ENCODE measurements at regions not wholly inside any gene's neighbourhood (a gene's known extent, or its start where the extent isn't known, plus 50 kb on each side); places are given as distances from the start of the nearest gene placed in this dataset.

DNA sequence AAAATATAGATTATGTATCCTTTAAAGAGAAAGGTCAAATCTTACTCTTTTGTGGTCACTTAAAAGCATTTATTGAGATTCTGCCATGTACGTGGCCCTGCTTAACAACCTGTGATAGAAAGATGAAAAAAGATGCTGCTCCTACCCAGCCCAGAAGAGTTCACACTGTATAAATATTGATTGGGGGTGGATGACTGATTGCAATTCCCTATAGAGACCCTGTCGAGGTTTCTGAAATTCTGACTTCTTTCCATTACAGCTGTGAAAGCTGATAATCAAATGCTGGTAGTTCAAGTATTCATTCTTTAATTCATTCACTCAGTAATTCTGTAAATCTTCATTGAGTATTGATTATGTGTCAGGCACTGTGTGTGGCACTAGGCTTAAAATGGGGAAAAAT is 114.1 kb upstream of the CHL1 start:
- DNase-seq (ENCODE audit: low read depth, low spot score) = no peak
- no peak overlapping the region for H3K9ac ChIP-seq (ENCODE audit: insufficient read length, low read depth)
- H3K27me3 ChIP-seq (ENCODE audit: insufficient read depth, insufficient read length) = no peaks in the 10 kb centered on the region
- no peaks in the 10 kb centered on the region for H3K4me1 ChIP-seq (ENCODE audit: insufficient read depth, insufficient read length)
- no peak overlapping the region for H3K4me3 ChIP-seq (ENCODE audit: insufficient read length, low read depth)
- TF ChIP-seq SUZ12 (IDR thresholded peaks at IDR 0.05; ENCODE audit: extremely low read depth, insufficient read depth, insufficient read length) (no peak), ZNF274 (IDR thresholded peaks at IDR 0.05; ENCODE audit: low read depth, low read length) (no peak)
- no peaks in the 10 kb centered on the region for H3K36me3 ChIP-seq (ENCODE audit: insufficient read depth, insufficient read length, low read length)
- H3K9me3 ChIP-seq (ENCODE audit: insufficient read depth, low read length) = no peaks in the 10 kb centered on the region

DNA sequence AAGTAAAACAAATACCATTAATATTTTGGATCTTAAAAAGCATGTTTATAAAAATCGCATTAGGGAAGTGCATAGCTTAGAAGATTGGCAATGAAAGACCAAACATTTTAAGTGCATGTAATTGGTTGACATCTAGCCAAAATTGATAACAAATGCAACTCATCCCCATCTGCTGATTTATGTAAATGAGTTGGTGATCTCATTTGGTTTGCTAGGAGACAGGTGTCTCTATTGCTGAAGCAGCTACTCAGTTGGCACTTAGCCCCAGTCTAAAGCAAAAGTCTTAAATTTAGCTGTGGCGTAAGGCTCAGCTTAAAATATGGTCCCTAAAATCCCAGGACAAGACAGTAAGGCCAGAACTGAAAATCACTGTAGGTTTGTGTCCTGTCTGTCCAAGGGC is 113.5 kb upstream of the CHL1 start:
- Histone ChIP-seq H3K4me1 (ENCODE audit: insufficient read depth, insufficient read length) (no peaks in the 10 kb centered on the region), H3K9me3 (ENCODE audit: insufficient read depth, low read length) (no peaks in the 10 kb centered on the region), H3K4me3 (ENCODE audit: insufficient read length, low read depth) (no peak overlapping the region), H3K36me3 (ENCODE audit: insufficient read depth, insufficient read length, low read length) (no peaks in the 10 kb centered on the region), H3K9ac (ENCODE audit: insufficient read length, low read depth) (no peak overlapping the region), H3K27me3 (ENCODE audit: insufficient read depth, insufficient read length) (no peaks in the 10 kb centered on the region)
- TF ChIP-seq ZNF274 (IDR thresholded peaks at IDR 0.05; ENCODE audit: low read depth, low read length) (no peak), SUZ12 (IDR thresholded peaks at IDR 0.05; ENCODE audit: extremely low read depth, insufficient read depth, insufficient read length) (no peak), YY1 (IDR thresholded peaks at IDR 0.05; ENCODE audit: insufficient read depth, insufficient read length) (no peak)
- no peak for DNase-seq (ENCODE audit: low read depth, low spot score)

DNA sequence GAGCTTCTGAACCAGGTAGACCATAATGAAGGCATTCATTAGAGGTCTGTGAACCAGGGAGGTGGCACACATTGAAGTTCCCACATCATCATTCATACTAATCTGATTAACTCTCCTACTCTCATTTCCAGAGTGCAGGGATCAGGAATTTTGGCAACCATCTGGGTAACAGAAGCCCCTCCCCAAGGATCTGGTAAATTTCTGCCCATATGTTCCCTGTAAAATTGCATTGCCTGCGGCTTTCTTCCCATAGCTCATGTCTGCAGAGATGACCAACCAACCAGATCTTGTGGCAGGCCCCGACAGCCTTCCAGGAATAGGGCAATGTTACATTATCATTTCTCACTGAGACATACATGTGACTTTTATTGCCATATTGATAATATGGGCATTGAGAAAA is 111.4 kb upstream of the CHL1 start:
- Histone ChIP-seq H3K9me3 (ENCODE audit: insufficient read depth, low read length) (no peaks in the 10 kb centered on the region), H3K27me3 (ENCODE audit: insufficient read depth, insufficient read length) (no peaks in the 10 kb centered on the region), H3K36me3 (ENCODE audit: insufficient read depth, insufficient read length, low read length) (no peaks in the 10 kb centered on the region), H3K9ac (ENCODE audit: insufficient read length, low read depth) (no peak overlapping the region), H3K4me3 (ENCODE audit: insufficient read length, low read depth) (no peak overlapping the region), H3K4me1 (ENCODE audit: insufficient read depth, insufficient read length) (no peaks in the 10 kb centered on the region)
- no peak for DNase-seq (ENCODE audit: low read depth, low spot score)
- TF ChIP-seq YY1 (IDR thresholded peaks at IDR 0.05; ENCODE audit: insufficient read depth, insufficient read length) (no peak), ZNF274 (IDR thresholded peaks at IDR 0.05; ENCODE audit: low read depth, low read length) (no peak), SUZ12 (IDR thresholded peaks at IDR 0.05; ENCODE audit: extremely low read depth, insufficient read depth, insufficient read length) (no peak)

DNA sequence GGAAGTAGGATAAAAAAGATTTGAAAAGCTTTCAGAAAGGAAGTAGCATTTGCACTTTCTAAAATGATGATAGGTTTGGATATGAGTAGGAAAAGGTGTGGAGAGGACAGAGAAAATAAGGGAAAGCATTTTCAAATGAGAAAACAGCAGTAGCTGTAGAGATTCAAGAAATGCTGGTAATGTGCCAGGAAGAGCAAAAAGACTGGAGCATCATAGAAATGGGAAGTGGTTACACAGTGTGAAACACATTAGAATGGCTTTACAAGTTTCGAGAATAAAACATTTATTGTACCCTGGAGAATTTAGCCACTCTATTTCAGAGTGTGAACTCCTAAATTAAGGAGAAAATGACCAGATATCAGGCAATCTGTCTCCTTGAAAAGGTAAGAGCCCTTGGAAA is 108.3 kb upstream of the CHL1 start:
- TF ChIP-seq YY1 (IDR thresholded peaks at IDR 0.05; ENCODE audit: insufficient read depth, insufficient read length) (no peak), ZNF274 (IDR thresholded peaks at IDR 0.05; ENCODE audit: low read depth, low read length) (no peak), SUZ12 (IDR thresholded peaks at IDR 0.05; ENCODE audit: extremely low read depth, insufficient read depth, insufficient read length) (no peak)
- H3K4me1 ChIP-seq (ENCODE audit: insufficient read depth, insufficient read length) = no peaks in the 10 kb centered on the region
- no peaks in the 10 kb centered on the region for H3K36me3 ChIP-seq (ENCODE audit: insufficient read depth, insufficient read length, low read length)
- no peaks in the 10 kb centered on the region for H3K9me3 ChIP-seq (ENCODE audit: insufficient read depth, low read length)
- no peak overlapping the region for H3K9ac ChIP-seq (ENCODE audit: insufficient read length, low read depth)
- DNase-seq (ENCODE audit: low read depth, low spot score) = no peak
- no peak overlapping the region for H3K4me3 ChIP-seq (ENCODE audit: insufficient read length, low read depth)
- H3K27me3 ChIP-seq (ENCODE audit: insufficient read depth, insufficient read length) = no peaks in the 10 kb centered on the region

DNA sequence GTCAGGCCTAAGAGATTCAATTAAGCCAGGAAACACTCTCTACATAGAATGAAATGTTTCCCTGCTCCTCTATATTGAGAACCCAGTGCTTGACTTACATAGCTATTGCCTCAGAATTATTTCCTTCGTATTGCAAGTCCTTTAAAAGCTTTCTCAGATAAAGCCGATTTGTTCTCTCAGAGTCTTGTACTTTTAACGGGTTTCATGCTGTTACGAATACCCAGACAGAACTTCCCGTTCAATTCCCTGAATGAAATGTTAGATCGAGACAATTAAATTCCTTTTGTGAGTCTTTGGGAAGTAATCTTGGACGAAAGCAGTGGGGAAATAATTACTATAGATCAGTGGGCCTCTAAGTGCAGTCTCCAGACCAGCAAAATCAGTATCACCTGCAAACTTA is 102.8 kb upstream of the CHL1 start:
- no peak for DNase-seq (ENCODE audit: low read depth, low spot score)
- Histone ChIP-seq H3K9me3 (ENCODE audit: insufficient read depth, low read length) (no peaks in the 10 kb centered on the region), H3K4me1 (ENCODE audit: insufficient read depth, insufficient read length) (no peaks in the 10 kb centered on the region), H3K4me3 (ENCODE audit: insufficient read length, low read depth) (no peak overlapping the region), H3K36me3 (ENCODE audit: insufficient read depth, insufficient read length, low read length) (no peaks in the 10 kb centered on the region), H3K27me3 (ENCODE audit: insufficient read depth, insufficient read length) (no peaks in the 10 kb centered on the region), H3K9ac (ENCODE audit: insufficient read length, low read depth) (no peak overlapping the region)
- TF ChIP-seq ZNF274 (IDR thresholded peaks at IDR 0.05; ENCODE audit: low read depth, low read length) = no peak
- no peak for TF ChIP-seq YY1 (IDR thresholded peaks at IDR 0.05; ENCODE audit: insufficient read depth, insufficient read length)
- TF ChIP-seq SUZ12 (IDR thresholded peaks at IDR 0.05; ENCODE audit: extremely low read depth, insufficient read depth, insufficient read length) = no peak

DNA sequence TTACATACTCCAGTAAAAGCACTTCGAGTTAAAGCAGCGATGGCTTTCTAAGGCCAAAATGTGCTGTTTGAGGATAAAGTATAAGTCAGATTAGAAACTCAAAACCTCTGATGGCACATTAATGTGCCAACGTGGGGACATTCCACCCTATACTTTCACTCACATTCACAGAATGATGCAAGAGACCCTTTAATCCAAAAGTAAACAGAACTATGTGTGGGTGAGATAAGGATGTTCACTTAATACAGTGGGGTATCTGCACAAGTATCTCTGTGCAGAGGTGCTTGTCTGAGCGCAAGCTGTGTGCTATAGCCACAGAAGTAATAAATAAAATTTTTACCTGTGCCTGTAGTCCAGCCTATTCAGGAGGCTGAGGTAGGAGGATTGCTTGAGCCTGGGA is 100.3 kb upstream of the CHL1 start:
- Histone ChIP-seq H3K4me1 (ENCODE audit: insufficient read depth, insufficient read length) (no peaks in the 10 kb centered on the region), H3K27me3 (ENCODE audit: insufficient read depth, insufficient read length) (no peaks in the 10 kb centered on the region), H3K4me3 (ENCODE audit: insufficient read length, low read depth) (no peak overlapping the region), H3K9ac (ENCODE audit: insufficient read length, low read depth) (no peak overlapping the region), H3K36me3 (ENCODE audit: insufficient read depth, insufficient read length, low read length) (no peaks in the 10 kb centered on the region), H3K9me3 (ENCODE audit: insufficient read depth, low read length) (no peaks in the 10 kb centered on the region)
- TF ChIP-seq ZNF274 (IDR thresholded peaks at IDR 0.05; ENCODE audit: low read depth, low read length) = no peak
- TF ChIP-seq YY1 (IDR thresholded peaks at IDR 0.05; ENCODE audit: insufficient read depth, insufficient read length) = no peak
- no peak for TF ChIP-seq SUZ12 (IDR thresholded peaks at IDR 0.05; ENCODE audit: extremely low read depth, insufficient read depth, insufficient read length)
- DNase-seq (ENCODE audit: low read depth, low spot score) = no peak

DNA sequence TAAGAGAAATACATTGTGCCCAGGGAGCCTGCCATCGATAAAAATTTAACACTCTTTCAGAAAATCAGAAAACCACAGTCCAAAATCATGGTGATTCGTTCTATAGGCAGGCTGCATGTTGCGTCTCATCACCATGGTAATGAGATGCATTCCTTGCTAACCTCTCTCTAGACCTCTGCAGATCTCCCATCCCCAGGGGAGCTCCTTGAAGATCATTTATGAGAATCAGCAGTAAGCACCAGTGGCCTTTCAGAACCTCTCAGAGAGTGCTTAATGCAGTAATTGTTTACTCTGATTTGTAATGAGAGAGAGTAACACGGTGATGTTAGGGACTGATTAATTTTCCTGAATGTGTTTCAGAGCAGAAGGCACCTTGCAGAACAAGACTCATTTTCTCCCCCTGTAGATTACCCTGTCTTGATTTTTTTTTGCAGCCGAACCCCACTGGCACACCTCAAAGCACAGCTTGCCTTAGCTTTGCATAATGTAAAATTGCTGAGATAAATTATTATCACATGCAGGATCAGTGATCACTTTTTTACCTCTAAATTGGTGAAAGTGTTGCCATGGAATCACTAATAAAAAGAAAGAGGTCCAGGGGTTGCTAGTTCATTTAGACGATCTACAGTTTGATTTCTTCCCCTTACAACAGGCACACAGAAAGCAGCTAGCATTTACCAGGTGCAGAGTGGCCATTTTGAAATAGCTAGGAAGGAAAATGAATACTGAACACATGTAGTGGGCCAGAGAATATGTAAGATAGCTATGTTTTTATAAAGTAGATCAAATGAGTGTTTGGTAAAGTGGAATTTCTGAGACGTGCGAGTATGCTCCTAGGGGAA is 98.9 kb upstream of the CHL1 start:
- Histone ChIP-seq H3K9me3 (ENCODE audit: insufficient read depth, low read length) (no peaks in the 10 kb centered on the region), H3K9ac (ENCODE audit: insufficient read length, low read depth) (no peak overlapping the region), H3K36me3 (ENCODE audit: insufficient read depth, insufficient read length, low read length) (no peaks in the 10 kb centered on the region), H3K4me1 (ENCODE audit: insufficient read depth, insufficient read length) (no peaks in the 10 kb centered on the region), H3K27me3 (ENCODE audit: insufficient read depth, insufficient read length) (no peaks in the 10 kb centered on the region), H3K4me3 (ENCODE audit: insufficient read length, low read depth) (no peak overlapping the region)
- TF ChIP-seq ZNF274 (IDR thresholded peaks at IDR 0.05; ENCODE audit: low read depth, low read length) (no peak), SUZ12 (IDR thresholded peaks at IDR 0.05; ENCODE audit: extremely low read depth, insufficient read depth, insufficient read length) (no peak), YY1 (IDR thresholded peaks at IDR 0.05; ENCODE audit: insufficient read depth, insufficient read length) (no peak)
- peak; percentile 3 for DNase-seq (ENCODE audit: low read depth, low spot score)

All from NT2/D1 (cell line).